Activated naive CD8-positive, alpha-beta T cell treated with anti-CD3 and anti-CD28 coated beads, Interleukin-2, amount 50 U/mL, for 24 hours (primary cell): ENCODE measurements at regions not wholly inside any gene's neighbourhood (a gene's known extent, or its start where the extent isn't known, plus 50 kb on each side); places are given as distances from the start of the nearest gene placed in this dataset.

Experiments
- ATAC-seq: fragments of 150-1000 bp; cut with Tn5 transposase; one replicate; pipeline ENCODE4 v1.10.0; 2021
- DNase-seq: peaks from one replicate; pipeline ENCODE4 v3.0.0; 2021
- H3K27ac Mint-ChIP-seq: one replicate; pipeline ENCODE4 v1.8.0; 2021; ENCODE audit warnings: mild to moderate bottlenecking, mixed read lengths
- H3K27me3 Mint-ChIP-seq: one replicate; pipeline ENCODE4 v1.8.0; 2021; ENCODE audit warnings: mixed read lengths
- H3K36me3 Mint-ChIP-seq: one replicate; pipeline ENCODE4 v1.8.0; 2021; ENCODE audit warnings: low read depth, mixed read lengths
- H3K4me1 Mint-ChIP-seq: one replicate; pipeline ENCODE4 v1.8.0; 2021; ENCODE audit warnings: mixed read lengths
- H3K4me3 Mint-ChIP-seq: one replicate; pipeline ENCODE4 v1.8.0; 2021; ENCODE audit warnings: mild to moderate bottlenecking, moderate library complexity, mixed read lengths
- H3K9me3 Mint-ChIP-seq: one replicate; pipeline ENCODE4 v1.8.0; 2021; ENCODE audit warnings: mixed read lengths

GRCh38 chr4:74536557-74536956, 91.6 kb downstream of the AREG start:
- peaks cover 7% of the 10 kb centered on the region for H3K27me3 Mint-ChIP-seq
- no peak overlapping the region for H3K27ac Mint-ChIP-seq
- no peaks in the 10 kb centered on the region for H3K36me3 Mint-ChIP-seq
- no peaks in the 10 kb centered on the region for H3K4me1 Mint-ChIP-seq
- no peak overlapping the region for H3K4me3 Mint-ChIP-seq
- ATAC-seq (no peak), DNase-seq (no peak)
- H3K9me3 Mint-ChIP-seq, result no peaks in the 10 kb centered on the region

- Mint-ChIP-seq H3K36me3 (no peaks in the 10 kb centered on the region), H3K9me3 (no peaks in the 10 kb centered on the region), H3K4me1 (no peaks in the 10 kb centered on the region), H3K27me3 (peaks cover 5% of the 10 kb centered on the region), H3K4me3 (no peak overlapping the region), H3K27ac (no peak overlapping the region)
- DNase-seq (no peak), ATAC-seq (no peak)
Observed at GRCh38 chr4:74537459-74537858, 92.5 kb downstream of the AREG start.

GRCh38 chr4:74539044-74539790, 94.3 kb downstream of the AREG start:
- Mint-ChIP-seq H3K27ac (no peak overlapping the region), H3K9me3 (no peaks in the 10 kb centered on the region), H3K4me3 (no peak overlapping the region), H3K27me3 (peaks cover 4% of the 10 kb centered on the region), H3K4me1 (peaks cover 7% of the 10 kb centered on the region), H3K36me3 (no peaks in the 10 kb centered on the region)
- DNase-seq, result no peak
- ATAC-seq, result no peak

GRCh38 chr4:74540193-74540592, 95.3 kb downstream of the AREG start:
- no peak for DNase-seq
- no peaks in the 10 kb centered on the region for H3K36me3 Mint-ChIP-seq

GRCh38 chr4:74541667-74542066, 96.7 kb downstream of the AREG start:
- no peak overlapping the region for H3K27ac Mint-ChIP-seq
- ATAC-seq (no peak), DNase-seq (no peak)
- H3K4me1 Mint-ChIP-seq, result peaks cover 7% of the 10 kb centered on the region
- H3K9me3 Mint-ChIP-seq, result no peaks in the 10 kb centered on the region
- peaks cover 3% of the 10 kb centered on the region for H3K27me3 Mint-ChIP-seq
- no peaks in the 10 kb centered on the region for H3K36me3 Mint-ChIP-seq
- H3K4me3 Mint-ChIP-seq, result no peak overlapping the region

More at GRCh38 chr4:74540193-74540592, 95.3 kb downstream of the AREG start:
- Mint-ChIP-seq H3K4me1 (peaks cover 7% of the 10 kb centered on the region), H3K4me3 (no peak overlapping the region), H3K27ac (no peak overlapping the region), H3K27me3 (peaks cover 4% of the 10 kb centered on the region), H3K9me3 (no peaks in the 10 kb centered on the region)
- no peak for ATAC-seq

- peaks cover 7% of the 10 kb centered on the region for H3K4me1 Mint-ChIP-seq
- DNase-seq (no peak), ATAC-seq (no peak)
- H3K4me3 Mint-ChIP-seq, result no peak overlapping the region
- no peaks in the 10 kb centered on the region for H3K36me3 Mint-ChIP-seq
- H3K9me3 Mint-ChIP-seq, result no peaks in the 10 kb centered on the region
- no peaks in the 10 kb centered on the region for H3K27me3 Mint-ChIP-seq
- H3K27ac Mint-ChIP-seq, result no peak overlapping the region
Observed at GRCh38 chr4:74543231-74543781, 98.4 kb downstream of the AREG start.

- Mint-ChIP-seq H3K27me3 (no peaks in the 10 kb centered on the region), H3K27ac (no peak overlapping the region), H3K4me3 (no peak overlapping the region), H3K4me1 (peaks cover 7% of the 10 kb centered on the region), H3K36me3 (no peaks in the 10 kb centered on the region), H3K9me3 (no peaks in the 10 kb centered on the region)
- ATAC-seq (no peak), DNase-seq (no peak)
Observed at GRCh38 chr4:74543983-74544382, 99.0 kb downstream of the AREG start.

- Mint-ChIP-seq H3K27me3 (no peaks in the 10 kb centered on the region), H3K9me3 (no peaks in the 10 kb centered on the region), H3K4me1 (peaks cover 7% of the 10 kb centered on the region), H3K4me3 (no peak overlapping the region), H3K27ac (no peak overlapping the region), H3K36me3 (no peaks in the 10 kb centered on the region)
- no peak for DNase-seq
- ATAC-seq, result no peak
Observed at GRCh38 chr4:74544655-74545361, 99.9 kb downstream of the AREG start.

- Mint-ChIP-seq H3K27ac (no peak overlapping the region), H3K27me3 (no peaks in the 10 kb centered on the region), H3K9me3 (no peaks in the 10 kb centered on the region), H3K36me3 (no peaks in the 10 kb centered on the region), H3K4me1 (peaks cover 7% of the 10 kb centered on the region), H3K4me3 (no peak overlapping the region)
- DNase-seq, result no peak
- no peak for ATAC-seq
Observed at GRCh38 chr4:74545448-74545847, 100.5 kb downstream of the AREG start.

- Mint-ChIP-seq H3K27me3 (no peaks in the 10 kb centered on the region), H3K36me3 (no peaks in the 10 kb centered on the region), H3K27ac (no peak overlapping the region), H3K4me3 (no peak overlapping the region), H3K9me3 (no peaks in the 10 kb centered on the region), H3K4me1 (peaks cover 7% of the 10 kb centered on the region)
- DNase-seq, result no peak
- ATAC-seq, result no peak
Observed at GRCh38 chr4:74546057-74546456, 101.1 kb downstream of the AREG start.

GRCh38 chr4:74547042-74547441, 102.1 kb downstream of the AREG start:
- no peak for ATAC-seq
- Mint-ChIP-seq H3K27me3 (no peaks in the 10 kb centered on the region), H3K9me3 (no peaks in the 10 kb centered on the region), H3K4me3 (no peak overlapping the region), H3K27ac (no peak overlapping the region), H3K36me3 (no peaks in the 10 kb centered on the region), H3K4me1 (peaks cover 7% of the 10 kb centered on the region)
- DNase-seq, result no peak

- H3K36me3 Mint-ChIP-seq, result no peaks in the 10 kb centered on the region
- H3K27me3 Mint-ChIP-seq, result no peaks in the 10 kb centered on the region
- ATAC-seq, result no peak
- no peak overlapping the region for H3K4me3 Mint-ChIP-seq
- no peaks in the 10 kb centered on the region for H3K9me3 Mint-ChIP-seq
- no peak for DNase-seq
- no peak overlapping the region for H3K27ac Mint-ChIP-seq
- H3K4me1 Mint-ChIP-seq, result peaks cover under 1% of the 10 kb centered on the region
Observed at GRCh38 chr4:74548561-74548960, 103.6 kb downstream of the AREG start.

- Mint-ChIP-seq H3K36me3 (no peaks in the 10 kb centered on the region), H3K4me1 (no peaks in the 10 kb centered on the region), H3K27me3 (no peaks in the 10 kb centered on the region), H3K4me3 (no peak overlapping the region), H3K27ac (no peak overlapping the region), H3K9me3 (no peaks in the 10 kb centered on the region)
- no peak for DNase-seq
- no peak for ATAC-seq
Observed at GRCh38 chr4:74549936-74550335, 105.0 kb downstream of the AREG start.

- H3K27ac Mint-ChIP-seq, result no peak overlapping the region
- no peaks in the 10 kb centered on the region for H3K27me3 Mint-ChIP-seq
- peaks cover 14% of the 10 kb centered on the region for H3K9me3 Mint-ChIP-seq
- no peaks in the 10 kb centered on the region for H3K36me3 Mint-ChIP-seq
- ATAC-seq (no peak), DNase-seq (no peak)
- H3K4me3 Mint-ChIP-seq, result no peak overlapping the region
- no peaks in the 10 kb centered on the region for H3K4me1 Mint-ChIP-seq
Observed at GRCh38 chr4:74555231-74555630, 110.3 kb downstream of the AREG start.

- H3K27me3 Mint-ChIP-seq, result no peaks in the 10 kb centered on the region
- H3K9me3 Mint-ChIP-seq, result peaks cover 14% of the 10 kb centered on the region
- DNase-seq (no peak), ATAC-seq (no peak)
- no peaks in the 10 kb centered on the region for H3K36me3 Mint-ChIP-seq
- H3K27ac Mint-ChIP-seq, result no peak overlapping the region
- no peak overlapping the region for H3K4me3 Mint-ChIP-seq
- no peaks in the 10 kb centered on the region for H3K4me1 Mint-ChIP-seq
Observed at GRCh38 chr4:74555843-74556242, 110.9 kb downstream of the AREG start.
